ENCODE measurements at regions not wholly inside any gene's neighbourhood (a gene's known extent, or its start where the extent isn't known, plus 50 kb on each side); places are given as distances from the start of the nearest gene placed in this dataset.

- no peak overlapping the region for H3K27ac Mint-ChIP-seq
- no peaks in the 10 kb centered on the region for H3K27me3 Mint-ChIP-seq
- TF ChIP-seq, protein P1, sequence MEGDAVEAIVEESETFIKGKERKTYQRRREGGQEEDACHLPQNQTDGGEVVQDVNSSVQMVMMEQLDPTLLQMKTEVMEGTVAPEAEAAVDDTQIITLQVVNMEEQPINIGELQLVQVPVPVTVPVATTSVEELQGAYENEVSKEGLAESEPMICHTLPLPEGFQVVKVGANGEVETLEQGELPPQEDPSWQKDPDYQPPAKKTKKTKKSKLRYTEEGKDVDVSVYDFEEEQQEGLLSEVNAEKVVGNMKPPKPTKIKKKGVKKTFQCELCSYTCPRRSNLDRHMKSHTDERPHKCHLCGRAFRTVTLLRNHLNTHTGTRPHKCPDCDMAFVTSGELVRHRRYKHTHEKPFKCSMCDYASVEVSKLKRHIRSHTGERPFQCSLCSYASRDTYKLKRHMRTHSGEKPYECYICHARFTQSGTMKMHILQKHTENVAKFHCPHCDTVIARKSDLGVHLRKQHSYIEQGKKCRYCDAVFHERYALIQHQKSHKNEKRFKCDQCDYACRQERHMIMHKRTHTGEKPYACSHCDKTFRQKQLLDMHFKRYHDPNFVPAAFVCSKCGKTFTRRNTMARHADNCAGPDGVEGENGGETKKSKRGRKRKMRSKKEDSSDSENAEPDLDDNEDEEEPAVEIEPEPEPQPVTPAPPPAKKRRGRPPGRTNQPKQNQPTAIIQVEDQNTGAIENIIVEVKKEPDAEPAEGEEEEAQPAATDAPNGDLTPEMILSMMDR (conservative IDR thresholded peaks at IDR 0.05): no peak
- H3K4me3 Mint-ChIP-seq: no peak overlapping the region
- H3K9me3 Mint-ChIP-seq: peaks cover 4% of the 10 kb centered on the region
- no peak for DNase-seq (ENCODE audit: extremely low spot score, unreplicated experiment)
- peaks cover 10% of the 10 kb centered on the region for H3K4me1 Mint-ChIP-seq (ENCODE audit: unreplicated experiment)
- H3K36me3 Mint-ChIP-seq: no peaks in the 10 kb centered on the region
Observed at GRCh38 chr5:74067748-74068541, 441.9 kb downstream of the ARHGEF28 start.

- no peak for DNase-seq (ENCODE audit: extremely low spot score, unreplicated experiment)
- no peak overlapping the region for H3K4me3 Mint-ChIP-seq
- TF ChIP-seq, protein P1 (conservative IDR thresholded peaks at IDR 0.05): no peak
- peaks cover 4% of the 10 kb centered on the region for H3K4me1 Mint-ChIP-seq (ENCODE audit: unreplicated experiment)
- H3K36me3 Mint-ChIP-seq: no peaks in the 10 kb centered on the region
- no peak overlapping the region for H3K27ac Mint-ChIP-seq
- peaks cover 4% of the 10 kb centered on the region for H3K9me3 Mint-ChIP-seq
- H3K27me3 Mint-ChIP-seq: no peaks in the 10 kb centered on the region
Observed at GRCh38 chr5:74064911-74065310, 438.9 kb downstream of the ARHGEF28 start.

- no peak for DNase-seq (ENCODE audit: extremely low spot score, unreplicated experiment)
- no peaks in the 10 kb centered on the region for H3K27me3 Mint-ChIP-seq
- peaks cover 4% of the 10 kb centered on the region for H3K4me1 Mint-ChIP-seq (ENCODE audit: unreplicated experiment)
- TF ChIP-seq, protein P1 (conservative IDR thresholded peaks at IDR 0.05): no peak
- H3K27ac Mint-ChIP-seq: no peak overlapping the region
- H3K4me3 Mint-ChIP-seq: no peak overlapping the region
- no peaks in the 10 kb centered on the region for H3K36me3 Mint-ChIP-seq
- H3K9me3 Mint-ChIP-seq: peaks cover 4% of the 10 kb centered on the region
Observed at GRCh38 chr5:74064225-74064624, 438.2 kb downstream of the ARHGEF28 start.

DNA sequence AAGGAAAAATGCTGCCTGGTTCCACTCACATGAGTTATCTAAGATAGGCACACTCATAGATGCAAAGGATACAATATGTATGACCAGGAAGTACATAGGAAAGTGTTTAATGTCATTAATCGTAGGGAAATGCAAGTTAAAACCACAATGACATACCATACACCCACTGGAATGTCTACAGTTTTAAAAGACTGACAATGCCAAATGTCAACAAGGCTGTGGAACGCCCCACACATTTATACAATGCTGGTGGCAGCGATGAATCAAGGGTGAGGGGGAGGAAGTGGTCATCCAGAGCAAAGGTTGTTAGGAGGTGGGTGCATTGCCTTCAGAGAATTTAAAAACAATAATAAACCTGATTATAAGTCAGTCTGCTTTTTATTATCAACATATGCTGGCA, 437.8 kb downstream of the ARHGEF28 start:
- DNase-seq (ENCODE audit: extremely low spot score, unreplicated experiment): no peak
- Mint-ChIP-seq H3K9me3 (peaks cover 4% of the 10 kb centered on the region), H3K36me3 (no peaks in the 10 kb centered on the region), H3K4me3 (no peak overlapping the region), H3K27ac (no peak overlapping the region), H3K27me3 (no peaks in the 10 kb centered on the region), H3K4me1 (ENCODE audit: unreplicated experiment) (peaks cover 4% of the 10 kb centered on the region)
- TF ChIP-seq, protein P1 (conservative IDR thresholded peaks at IDR 0.05): no peak

DNA sequence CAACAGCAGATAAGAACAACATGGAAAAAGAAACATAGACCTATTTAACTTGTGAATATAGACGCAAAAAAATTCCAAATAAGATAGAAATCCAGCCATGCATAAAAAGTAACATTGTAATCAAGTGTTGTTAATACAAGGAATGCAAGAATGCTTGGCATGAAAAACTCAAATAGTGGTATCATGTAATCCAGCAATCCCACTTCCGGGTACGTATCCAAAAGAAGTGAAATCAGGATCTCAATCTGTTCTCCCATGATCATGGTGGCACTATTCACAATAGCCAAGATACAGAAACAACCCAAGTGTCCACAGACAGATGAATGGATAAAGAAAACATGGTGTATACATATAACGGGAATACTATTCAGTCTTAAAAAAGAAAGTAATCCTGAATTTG, 437.4 kb downstream of the ARHGEF28 start:
- Mint-ChIP-seq H3K27me3 (no peaks in the 10 kb centered on the region), H3K36me3 (no peaks in the 10 kb centered on the region), H3K4me1 (ENCODE audit: unreplicated experiment) (peaks cover 4% of the 10 kb centered on the region), H3K4me3 (no peak overlapping the region), H3K27ac (no peak overlapping the region), H3K9me3 (peaks cover 4% of the 10 kb centered on the region)
- TF ChIP-seq, protein P1 (conservative IDR thresholded peaks at IDR 0.05): no peak
- no peak for DNase-seq (ENCODE audit: extremely low spot score, unreplicated experiment)

All from type B pancreatic cell (in vitro differentiated cells).